ENCODE measurements at regions not wholly inside any gene's neighbourhood (a gene's known extent, or its start where the extent isn't known, plus 50 kb on each side); places are given as distances from the start of the nearest gene placed in this dataset.

DNA sequence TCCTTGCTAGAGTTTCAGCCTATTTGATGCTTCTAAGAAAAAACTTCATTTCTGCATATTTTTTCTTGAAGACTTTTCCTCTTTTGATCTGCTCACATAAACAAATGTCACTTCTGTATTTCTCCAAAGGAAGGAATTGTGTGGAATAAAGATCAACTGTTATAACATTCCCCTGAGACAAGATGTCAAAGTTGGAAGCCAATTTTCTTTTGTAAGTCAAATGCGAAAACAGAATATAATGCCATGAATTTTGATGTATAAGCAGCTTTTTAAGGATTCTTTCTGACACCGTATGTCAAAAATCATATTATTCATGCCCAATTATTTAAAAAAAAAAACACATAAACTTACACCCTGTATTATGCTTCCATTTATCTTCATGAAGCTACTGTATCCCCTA lies 70.3 kb upstream of the NHSL1 start:
- DNase-seq (ENCODE audit: low read depth in 2 of 2) = no peak
- Histone ChIP-seq H3K27ac (ENCODE audit: insufficient read depth, low read length) (no peak overlapping the region), H4K20me1 (ENCODE audit: control insufficient read depth, extremely low read depth, insufficient read depth, low read length) (no peaks in the 10 kb centered on the region), H3K36me3 (ENCODE audit: control insufficient read depth, insufficient read depth, low read length) (no peaks in the 10 kb centered on the region), H3K79me2 (ENCODE audit: control insufficient read depth, insufficient read depth, low read length) (peaks cover 2% of the 10 kb centered on the region), H3K9me3 (ENCODE audit: control insufficient read depth, insufficient read depth, low read depth, low read length) (no peaks in the 10 kb centered on the region), H3K9ac (ENCODE audit: insufficient read depth, low read length) (no peak overlapping the region), H3K27me3 (ENCODE audit: control insufficient read depth, insufficient read depth, low read length) (no peaks in the 10 kb centered on the region), H2AFZ (ENCODE audit: low read length) (no peak overlapping the region), H3K4me2 (ENCODE audit: extremely low read depth, insufficient read depth, low read length) (peak overlapping the region; percentile 96), H3K4me1 (ENCODE audit: control insufficient read depth, extremely low read depth, insufficient read depth, low read length) (no peaks in the 10 kb centered on the region), H3K4me3 (replicated peaks in 1 of 4; ENCODE audit: control extremely low read depth in 1 of 4, insufficient read depth in 1 of 4, low read depth in 3 of 4, low read length in 4 of 4) (peak overlapping the region in 1 of 4 experiments; percentile 68)
- TF ChIP-seq EZH2 (IDR thresholded peaks at IDR 0.05; ENCODE audit: low read length, missing control alignments) = no peak
- no peak for TF ChIP-seq CTCF (conservative IDR thresholded peaks at IDR 0.05 in 1 of 2, IDR thresholded peaks at IDR 0.05 in 1 of 2; ENCODE audit: low read depth in 1 of 2, low read length in 2 of 2)

DNA sequence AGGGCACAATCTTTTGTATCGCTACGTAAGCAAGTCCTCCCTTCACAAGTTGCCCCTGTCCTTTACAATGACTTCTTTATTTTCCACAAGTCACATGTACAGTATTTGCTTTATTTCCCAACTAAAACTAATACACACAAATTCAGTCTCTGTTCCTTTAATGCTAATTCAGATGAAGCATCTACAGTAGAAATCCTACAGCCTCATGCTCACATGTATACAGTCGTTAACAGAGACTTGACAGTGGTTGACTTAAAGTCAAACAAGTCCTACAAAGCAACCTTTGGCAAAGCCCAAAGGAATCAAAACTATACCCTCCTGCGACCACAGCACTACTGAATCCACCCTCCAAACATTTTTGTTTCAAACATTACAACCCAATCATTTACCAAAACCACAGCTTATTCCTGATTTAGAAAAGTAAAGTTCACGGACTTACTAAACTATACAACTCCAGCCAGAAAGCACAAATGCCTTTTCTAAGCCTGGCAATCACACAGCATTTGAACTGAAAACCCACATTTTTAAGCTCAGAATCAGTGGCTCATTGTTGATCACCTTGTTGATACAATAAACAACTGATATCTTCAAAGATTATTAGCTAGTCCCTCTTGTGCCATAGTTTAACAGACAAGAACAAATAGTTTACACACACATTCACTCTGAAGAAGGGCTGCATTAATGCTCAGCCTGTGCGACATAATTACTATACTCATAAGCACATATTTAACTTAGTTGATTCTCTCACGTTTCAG lies 70.9 kb upstream of the NHSL1 start:
- TF ChIP-seq EZH2 (IDR thresholded peaks at IDR 0.05; ENCODE audit: low read length, missing control alignments) (no peak), CTCF (conservative IDR thresholded peaks at IDR 0.05 in 1 of 2, IDR thresholded peaks at IDR 0.05 in 1 of 2; ENCODE audit: low read depth in 1 of 2, low read length in 2 of 2) (no peak)
- H3K9ac ChIP-seq (ENCODE audit: insufficient read depth, low read length) = no peak overlapping the region
- peak; percentile 46 to 65 for DNase-seq (ENCODE audit: low read depth in 2 of 2)

GRCh38 chr6:138570725-138571029 lies 71.4 kb upstream of the NHSL1 start:
- Histone ChIP-seq H3K4me3 (replicated peaks in 1 of 4; ENCODE audit: control extremely low read depth in 1 of 4, insufficient read depth in 1 of 4, low read depth in 3 of 4, low read length in 4 of 4) (peak overlapping the region; percentile 9 to 74 (median 52)), H3K36me3 (ENCODE audit: control insufficient read depth, insufficient read depth, low read length) (no peaks in the 10 kb centered on the region), H3K27ac (ENCODE audit: insufficient read depth, low read length) (peak overlapping the region; percentile 38), H2AFZ (ENCODE audit: low read length) (peak overlapping the region; percentile 24), H3K79me2 (ENCODE audit: control insufficient read depth, insufficient read depth, low read length) (peaks cover 2% of the 10 kb centered on the region), H3K4me2 (ENCODE audit: extremely low read depth, insufficient read depth, low read length) (peak overlapping the region; percentile 96), H3K27me3 (ENCODE audit: control insufficient read depth, insufficient read depth, low read length) (no peaks in the 10 kb centered on the region), H3K9ac (ENCODE audit: insufficient read depth, low read length) (no peak overlapping the region), H3K9me3 (ENCODE audit: control insufficient read depth, insufficient read depth, low read depth, low read length) (no peaks in the 10 kb centered on the region), H3K4me1 (ENCODE audit: control insufficient read depth, extremely low read depth, insufficient read depth, low read length) (no peaks in the 10 kb centered on the region), H4K20me1 (ENCODE audit: control insufficient read depth, extremely low read depth, insufficient read depth, low read length) (no peaks in the 10 kb centered on the region)
- peak; percentile 23 to 36 for DNase-seq (ENCODE audit: low read depth in 2 of 2)
- TF ChIP-seq CTCF (conservative IDR thresholded peaks at IDR 0.05 in 1 of 2, IDR thresholded peaks at IDR 0.05 in 1 of 2; ENCODE audit: low read depth in 1 of 2, low read length in 2 of 2) (no peak), EZH2 (IDR thresholded peaks at IDR 0.05; ENCODE audit: low read length, missing control alignments) (no peak)

More for the DNA sequence above, 70.9 kb upstream of the NHSL1 start:
- Histone ChIP-seq H4K20me1 (ENCODE audit: control insufficient read depth, extremely low read depth, insufficient read depth, low read length) (no peaks in the 10 kb centered on the region), H2AFZ (ENCODE audit: low read length) (peak overlapping the region; percentile 24), H3K4me2 (ENCODE audit: extremely low read depth, insufficient read depth, low read length) (peak overlapping the region; percentile 96), H3K9me3 (ENCODE audit: control insufficient read depth, insufficient read depth, low read depth, low read length) (no peaks in the 10 kb centered on the region), H3K4me3 (replicated peaks in 1 of 4; ENCODE audit: control extremely low read depth in 1 of 4, insufficient read depth in 1 of 4, low read depth in 3 of 4, low read length in 4 of 4) (peak overlapping the region; percentile 9 to 74 (median 50)), H3K36me3 (ENCODE audit: control insufficient read depth, insufficient read depth, low read length) (no peaks in the 10 kb centered on the region), H3K27ac (ENCODE audit: insufficient read depth, low read length) (peak overlapping the region; percentile 38), H3K79me2 (ENCODE audit: control insufficient read depth, insufficient read depth, low read length) (peaks cover 2% of the 10 kb centered on the region), H3K27me3 (ENCODE audit: control insufficient read depth, insufficient read depth, low read length) (no peaks in the 10 kb centered on the region), H3K4me1 (ENCODE audit: control insufficient read depth, extremely low read depth, insufficient read depth, low read length) (no peaks in the 10 kb centered on the region)
